Colon (tissue), 2 donors: ENCODE measurements at regions not wholly inside any gene's neighbourhood (a gene's known extent, or its start where the extent isn't known, plus 50 kb on each side); places are given as distances from the start of the nearest gene placed in this dataset.
"Not testable (repeated sequence)": the region's sequence is repeated elsewhere in the genome, so short reads cannot be mapped to it uniquely, and the experiment has no call there.

Experiments used
- FAIRE-seq: peaks from 2 replicates; lab custom pipeline; 2012; peaks lifted over from hg19 to GRCh38; lab: Jason Lieb, UNC
- donor health status: control.
- donor health status: control.

GRCh38 chr14:66015071-66015780 is 470.9 kb upstream of the CCDC196 start:
- no peak for FAIRE-seq

DNA sequence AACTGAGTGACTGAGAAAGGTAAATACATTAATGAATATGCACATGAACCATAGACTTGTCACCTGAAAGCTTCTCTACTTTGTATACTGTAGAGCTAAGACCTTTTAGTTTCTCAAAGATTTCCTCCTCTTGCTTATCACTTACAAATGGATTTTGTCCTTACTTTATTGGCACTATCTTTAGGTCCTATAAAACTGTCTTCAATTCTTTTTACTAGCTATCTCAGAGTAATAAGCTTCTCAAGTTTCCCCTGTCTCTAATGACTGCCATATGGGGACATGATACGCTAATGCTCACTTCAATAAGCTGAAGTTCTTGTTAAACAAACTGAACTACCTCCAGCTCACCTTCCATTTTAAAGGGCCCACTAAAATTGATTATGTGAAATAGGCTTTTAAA is 468.2 kb upstream of the CCDC196 start:
- FAIRE-seq: no peak

DNA sequence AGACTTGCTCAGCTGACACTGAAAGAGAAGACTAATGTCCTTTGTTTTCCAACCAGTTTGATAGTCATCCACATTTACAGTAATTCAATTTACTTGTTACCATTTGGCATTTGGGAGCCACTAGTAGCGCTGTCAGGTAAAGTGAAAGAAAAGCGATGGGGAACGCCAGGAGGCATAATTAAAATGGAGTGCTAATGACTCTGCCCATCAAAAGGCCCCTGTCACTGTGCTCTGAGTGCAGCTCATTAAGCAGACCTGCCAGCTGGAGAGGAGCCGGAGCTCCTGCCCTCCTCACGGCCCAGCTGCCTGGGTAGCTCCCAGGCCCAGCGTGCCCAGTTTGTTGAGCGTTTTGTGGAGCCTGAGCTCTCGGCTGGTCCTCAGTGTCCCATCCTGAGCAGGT is 463.6 kb upstream of the CCDC196 start:
- FAIRE-seq: no peak

- FAIRE-seq: no peak
These were observed 460.4 kb upstream of the CCDC196 start for GRCh38 chr14:66025779-66026178.

GRCh38 chr14:66031981-66032380 is 454.2 kb upstream of the CCDC196 start:
- not testable (repeated sequence) for FAIRE-seq

DNA sequence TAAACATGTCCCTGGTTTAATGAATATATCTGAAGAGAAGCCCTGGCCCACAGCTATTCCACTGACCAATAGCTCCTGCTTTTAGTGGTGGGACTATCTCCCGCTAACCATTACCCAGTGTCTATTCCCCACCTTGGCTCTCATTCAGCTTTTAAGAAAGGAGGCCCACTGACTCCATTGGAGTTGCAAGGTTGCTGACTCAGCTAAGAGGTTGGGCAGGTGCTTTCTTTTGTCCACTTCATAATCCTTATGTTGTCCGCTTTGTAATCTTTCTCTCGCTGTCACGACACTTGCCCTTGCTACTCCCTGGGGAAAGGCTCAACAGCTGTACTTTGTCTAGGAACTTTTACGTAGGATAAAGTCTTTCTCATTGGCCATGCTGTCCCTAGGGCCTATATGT is 453.4 kb upstream of the CCDC196 start:
- no peak for FAIRE-seq

DNA sequence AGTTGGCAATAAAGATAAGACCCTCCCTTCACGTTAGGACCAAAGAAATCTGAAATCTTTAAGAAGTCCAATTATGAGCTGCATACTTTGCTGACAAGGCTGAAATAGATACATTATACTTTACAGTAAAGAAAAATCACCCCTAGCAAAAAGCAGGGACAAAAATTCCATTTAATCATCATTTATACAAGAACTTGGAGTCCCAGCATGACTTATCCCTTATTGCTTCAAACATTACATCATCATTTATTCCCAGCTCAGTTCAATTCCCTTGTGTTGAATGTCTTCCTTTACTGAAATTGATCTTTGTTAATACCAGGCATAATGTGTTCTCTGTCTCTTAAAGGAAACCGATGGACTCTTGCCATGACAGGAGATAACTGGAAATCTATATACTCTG is 449.6 kb upstream of the CCDC196 start:
- no peak for FAIRE-seq

DNA sequence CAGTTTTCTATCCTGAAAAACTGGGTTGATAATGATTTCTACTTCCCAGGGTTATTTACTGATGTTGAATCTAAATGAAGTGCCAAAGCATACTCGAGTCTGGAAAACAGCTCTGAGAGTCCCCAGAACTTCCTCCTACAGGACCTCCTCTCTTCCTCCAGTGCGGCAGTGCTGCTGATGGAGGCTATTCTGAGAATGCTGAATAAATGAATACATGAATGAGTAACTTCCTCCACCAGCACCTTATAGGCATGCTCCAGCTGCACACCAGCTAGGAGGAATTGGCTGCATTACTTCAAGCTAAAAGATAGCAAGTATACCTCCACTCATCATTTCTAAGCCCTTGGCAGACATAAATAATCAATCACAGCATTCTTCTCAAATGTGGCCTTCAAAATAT is 448.8 kb upstream of the CCDC196 start:
- FAIRE-seq: no peak

- FAIRE-seq: no peak
These were observed 448.0 kb upstream of the CCDC196 start for GRCh38 chr14:66038212-66038611.

DNA sequence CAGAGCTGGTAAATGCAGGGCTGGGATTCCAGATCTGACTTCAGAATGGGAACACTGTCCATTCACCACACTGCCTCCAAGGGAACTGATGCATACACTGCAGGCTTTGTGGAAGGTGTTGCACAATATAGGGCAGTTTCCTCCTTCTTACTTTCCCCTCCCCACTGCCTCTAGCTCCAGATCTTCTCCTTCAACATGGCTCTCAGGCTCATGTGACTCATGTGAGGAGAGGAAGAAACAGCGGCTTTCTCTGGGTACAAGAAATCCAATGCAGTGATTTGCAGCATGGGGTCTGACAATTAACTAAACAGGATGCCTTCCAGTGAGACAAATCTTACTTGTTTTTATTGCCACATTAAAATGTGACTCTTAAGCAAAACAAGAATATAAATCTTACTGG is 447.6 kb upstream of the CCDC196 start:
- no peak for FAIRE-seq

DNA sequence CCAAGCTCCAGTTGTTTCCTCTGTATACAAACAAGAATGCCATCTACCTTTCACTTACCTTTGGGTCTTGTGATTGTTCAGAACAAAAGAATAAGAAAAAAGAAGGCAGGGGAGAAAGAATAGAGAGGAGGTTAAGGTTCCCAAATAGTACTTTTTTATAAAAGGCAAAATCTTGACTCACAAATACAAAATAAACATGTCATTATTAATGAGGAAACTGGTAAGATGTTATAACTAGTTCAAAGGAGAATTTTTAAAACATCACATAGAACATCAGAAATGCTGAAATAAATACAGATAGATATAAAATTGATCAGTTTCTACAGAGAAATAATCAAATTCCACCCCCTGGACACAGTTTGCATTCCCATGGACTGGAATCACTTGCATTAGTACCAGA is 446.7 kb upstream of the CCDC196 start:
- no peak for FAIRE-seq

DNA sequence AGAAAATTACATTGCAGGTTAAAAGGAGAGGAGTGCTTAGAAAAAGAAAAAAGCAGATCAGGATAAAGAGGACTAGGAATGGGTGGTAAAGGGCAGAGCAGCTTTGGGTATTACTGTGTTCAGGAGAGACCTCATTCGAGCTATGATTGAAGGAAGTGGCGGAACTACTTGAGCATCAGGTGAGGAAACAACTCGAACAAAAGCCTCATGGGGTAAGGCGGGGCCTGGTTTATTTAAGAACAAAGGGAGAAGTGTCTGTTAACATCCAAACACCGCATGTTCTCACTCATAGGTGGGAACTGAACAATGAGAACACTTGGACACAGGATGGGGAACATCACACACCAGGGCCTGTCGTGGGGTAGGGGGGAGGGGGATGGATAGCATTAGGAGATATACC is 444.6 kb upstream of the CCDC196 start:
- FAIRE-seq: no peak

GRCh38 chr14:66043921-66044320 is 442.2 kb upstream of the CCDC196 start:
- no peak for FAIRE-seq

- no peak for FAIRE-seq
These were observed 440.6 kb upstream of the CCDC196 start for GRCh38 chr14:66045572-66046021.

DNA sequence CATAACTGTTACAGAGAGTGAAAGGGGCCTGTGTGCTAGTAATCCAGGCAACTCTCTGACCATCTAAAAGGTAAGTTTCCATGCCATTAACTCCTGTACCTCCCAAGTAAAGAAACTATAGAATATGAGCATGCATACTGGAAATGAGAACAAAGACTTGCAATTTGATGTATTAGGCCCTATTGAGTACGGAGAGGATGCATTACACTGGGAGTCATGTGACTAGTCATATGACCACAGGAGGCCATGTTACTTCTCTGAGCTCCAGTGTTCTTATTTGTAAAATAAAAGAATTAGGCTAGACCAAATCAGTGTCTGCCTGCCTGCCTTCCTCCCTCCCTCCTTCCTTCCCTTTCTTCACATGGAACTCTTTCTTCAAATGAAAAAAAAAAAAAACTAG is 440.1 kb upstream of the CCDC196 start:
- no peak for FAIRE-seq

- FAIRE-seq: no peak
These were observed 439.6 kb upstream of the CCDC196 start for GRCh38 chr14:66046591-66046990.

- no peak for FAIRE-seq
These were observed 429.8 kb upstream of the CCDC196 start for GRCh38 chr14:66056268-66056907.

DNA sequence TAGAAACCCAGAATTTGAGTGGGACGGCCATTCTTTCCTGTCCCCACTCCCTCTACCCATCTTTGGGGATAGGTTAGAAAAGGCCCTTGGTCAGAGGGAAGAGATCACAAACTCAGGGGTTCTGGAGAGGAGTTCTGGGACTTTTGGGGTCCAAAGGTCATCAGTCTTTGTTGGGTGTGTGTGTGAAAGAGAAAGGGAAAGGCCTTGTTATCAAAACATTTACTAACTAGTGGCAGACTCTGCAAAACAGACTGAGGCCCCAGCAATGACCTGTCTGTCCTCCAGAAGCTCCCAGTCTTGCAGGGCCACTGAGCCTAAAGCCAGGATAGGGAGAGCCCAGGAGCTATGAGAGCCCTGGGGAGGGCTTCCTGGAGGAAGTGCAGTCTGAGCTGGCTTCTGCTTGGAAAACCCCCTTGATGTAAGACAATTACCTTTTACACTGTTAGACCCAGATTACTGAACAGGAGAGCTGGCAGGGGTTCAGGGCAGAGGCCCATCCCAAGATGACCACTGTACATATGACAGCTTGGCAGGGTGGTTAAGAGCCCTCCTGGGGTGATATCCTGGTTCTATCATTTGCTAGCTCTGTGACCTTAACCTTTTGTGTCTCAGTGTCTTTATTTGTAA is 429.1 kb upstream of the CCDC196 start:
- FAIRE-seq: no peak

DNA sequence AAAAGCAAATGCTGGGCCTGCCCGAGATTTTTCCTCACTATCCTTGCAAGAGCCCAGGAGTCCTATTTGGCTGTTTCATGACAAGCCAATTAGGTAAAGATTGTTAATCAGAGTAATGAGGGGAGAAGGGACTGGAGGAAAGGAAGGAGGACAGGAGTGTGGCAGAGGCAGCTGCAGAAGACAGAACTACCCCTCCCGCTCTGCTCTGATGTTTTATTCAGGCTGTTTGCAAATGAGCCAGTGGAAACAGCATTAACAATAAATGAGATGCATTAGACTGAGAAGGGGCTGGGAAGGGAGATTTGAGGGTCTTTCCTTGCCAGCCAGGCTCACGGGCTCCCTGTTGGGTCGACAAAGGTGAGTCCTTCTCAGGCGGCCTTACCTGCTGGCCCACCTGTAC is 421.0 kb upstream of the CCDC196 start:
- FAIRE-seq: no peak

DNA sequence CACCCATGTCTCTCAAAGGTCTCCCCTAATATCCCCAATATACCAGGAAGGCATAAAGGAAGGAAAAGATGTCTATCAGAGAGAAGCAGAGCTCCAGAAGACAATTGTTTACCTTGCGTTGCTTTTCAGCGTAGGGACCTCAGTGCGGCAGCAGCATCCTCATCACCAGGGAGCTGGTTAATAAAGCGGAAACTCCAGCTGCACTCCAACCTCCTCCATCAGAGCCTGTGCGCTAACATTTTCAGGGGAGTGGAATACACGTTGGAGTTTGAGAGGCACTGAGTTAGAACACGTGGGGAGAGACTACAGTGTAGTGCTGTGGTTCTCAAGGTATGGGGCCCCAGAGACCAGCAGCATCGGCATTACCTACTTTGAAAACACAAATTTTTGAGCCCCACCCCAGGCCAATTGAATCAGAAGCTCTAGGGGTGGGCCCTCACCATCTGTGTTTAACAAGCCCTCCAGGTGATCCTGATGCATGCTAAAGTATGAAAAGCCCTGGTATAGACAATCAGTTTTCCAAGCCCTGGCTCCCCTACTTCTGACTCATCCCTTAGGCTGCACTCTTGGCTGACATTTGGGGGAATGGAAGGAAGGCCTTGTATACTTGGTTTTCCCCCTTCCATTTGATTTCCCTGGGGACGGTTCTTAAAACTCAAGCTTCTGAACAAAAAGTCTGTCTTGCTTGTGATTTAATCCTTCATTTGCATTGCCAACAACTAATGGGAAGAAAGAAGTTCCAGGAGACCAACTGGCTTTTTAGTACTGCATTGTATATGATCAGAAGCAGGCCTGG is 419.0 kb upstream of the CCDC196 start:
- no peak for FAIRE-seq

GRCh38 chr14:66069036-66069435 is 417.1 kb upstream of the CCDC196 start:
- no peak for FAIRE-seq

DNA sequence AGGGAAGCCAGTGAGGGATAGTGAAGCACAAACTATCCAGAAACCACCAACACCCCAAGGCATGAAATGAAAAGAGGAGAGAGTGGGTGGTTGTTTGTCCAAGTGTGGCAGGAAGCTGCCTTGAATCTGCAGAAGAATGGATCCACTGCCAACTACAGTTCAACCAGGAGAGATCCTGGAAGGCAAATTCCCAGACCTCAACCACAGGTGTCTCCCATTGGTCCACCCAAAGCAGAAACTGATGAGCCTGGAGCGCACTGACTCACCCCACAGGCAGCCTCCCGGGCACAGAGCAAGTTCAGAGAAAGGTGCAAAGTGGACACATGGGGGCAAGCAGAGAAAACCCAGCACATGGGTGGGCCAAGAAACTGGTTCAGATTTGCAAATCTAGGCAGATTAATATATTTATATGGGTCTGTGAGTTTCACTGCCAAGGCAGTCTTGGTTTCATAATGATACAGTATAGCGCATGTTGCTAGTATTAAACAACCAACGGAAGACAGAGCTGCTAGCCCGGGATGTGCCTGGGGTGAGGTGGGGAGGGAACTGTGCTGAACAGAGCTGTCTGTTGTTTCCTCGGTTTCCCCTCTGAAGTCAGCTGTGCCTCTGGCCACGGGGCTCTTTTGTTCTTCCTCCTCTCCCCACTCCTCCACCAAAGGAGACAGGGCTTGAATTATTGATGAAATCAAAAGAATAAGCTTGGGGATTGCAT is 416.2 kb upstream of the CCDC196 start:
- no peak for FAIRE-seq
